Activated gamma-delta T cell (primary cell): ENCODE measurements at regions not wholly inside any gene's neighbourhood (a gene's known extent, or its start where the extent isn't known, plus 50 kb on each side); places are given as distances from the start of the nearest gene placed in this dataset.
"Not testable (repeated sequence)": the region's sequence is repeated elsewhere in the genome, so short reads cannot be mapped to it uniquely, and the experiment has no call there.

Experiments
- DNase-seq: peaks from one replicate; lab custom pipeline; 2025; lab: John Stamatoyannopoulos, UW

DNA sequence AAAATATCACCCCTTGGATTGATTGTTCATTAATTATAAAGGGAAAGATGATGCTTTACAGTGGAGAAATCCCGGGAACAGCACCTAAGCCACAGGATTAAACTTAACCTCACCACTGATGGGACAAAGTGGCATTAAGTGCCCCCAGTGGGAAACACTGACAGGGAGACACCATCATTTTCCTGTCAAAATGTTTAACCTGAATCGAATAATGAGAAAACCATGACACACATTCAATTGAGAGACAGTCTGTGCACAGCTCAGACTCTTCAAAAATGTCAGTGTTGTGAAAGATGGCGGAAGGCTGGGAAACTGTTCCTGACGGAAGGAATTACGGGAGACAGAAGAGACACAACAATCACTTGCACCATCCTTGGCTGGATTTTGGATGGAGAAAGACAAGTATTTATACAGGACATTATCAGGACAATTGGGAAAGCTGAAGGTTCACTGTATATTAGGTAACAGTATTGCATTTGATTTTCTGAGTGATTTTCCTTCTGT is 111.8 kb upstream of the ASB18 start:
- no peak for DNase-seq

DNA sequence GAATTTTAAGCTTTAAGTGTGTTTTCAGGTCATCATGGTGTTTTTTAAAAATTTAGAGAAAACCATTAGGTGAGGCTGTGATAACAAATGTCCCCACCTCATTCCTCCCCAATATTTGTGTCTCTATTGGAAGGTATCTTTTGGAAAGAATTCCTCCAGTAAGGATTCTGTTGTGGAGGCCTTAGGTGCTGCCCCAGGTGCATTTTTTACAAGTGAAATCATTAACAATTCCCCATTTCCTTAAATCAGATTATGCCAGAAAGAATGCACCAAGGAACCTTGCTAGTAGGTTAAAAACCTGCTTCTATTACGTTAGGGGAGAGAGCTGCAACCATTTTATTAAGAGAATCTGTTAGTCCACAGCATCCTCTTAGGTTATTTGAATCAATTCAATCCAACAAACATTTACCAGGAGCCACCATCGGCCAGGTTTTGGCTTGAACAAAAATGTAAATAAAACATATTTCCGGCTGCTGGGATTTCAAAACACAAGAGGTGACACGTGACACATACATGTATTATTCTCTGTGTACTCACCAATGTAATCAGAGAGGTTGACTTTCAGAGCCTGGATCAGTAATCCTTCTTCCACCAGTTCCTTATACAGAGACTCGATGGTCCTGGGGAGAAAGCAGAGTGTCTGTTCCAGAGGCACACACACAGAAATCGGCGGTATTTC is 112.5 kb upstream of the ASB18 start:
- DNase-seq, result no peak

DNA sequence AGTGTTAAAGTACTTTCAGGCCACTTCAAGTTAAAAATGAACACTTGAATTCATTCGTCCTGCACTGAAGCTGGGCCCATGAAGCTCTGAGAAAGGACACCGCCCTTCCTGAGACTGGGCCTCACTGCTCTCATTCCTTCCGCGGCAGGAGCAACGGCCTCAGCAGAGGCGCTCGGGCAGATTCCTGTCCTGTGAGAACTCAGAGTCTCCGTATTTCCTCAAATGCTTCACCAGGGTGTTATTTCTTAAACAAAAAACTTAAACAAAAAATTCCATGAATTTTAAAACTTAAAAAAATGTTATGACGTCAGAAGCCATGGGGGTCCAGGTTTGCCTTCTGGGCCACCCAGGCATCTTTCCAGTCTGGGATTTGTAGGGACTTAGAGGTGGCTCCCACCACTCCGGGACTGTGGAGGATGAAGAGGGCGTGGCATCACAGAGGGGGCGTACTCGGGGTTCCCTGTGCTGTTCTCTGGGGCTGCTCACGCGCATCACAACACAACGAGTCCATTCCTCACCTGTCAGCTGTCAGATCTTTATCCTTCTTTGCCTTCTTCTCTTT is 115.9 kb upstream of the ASB18 start:
- no peak for DNase-seq

DNA sequence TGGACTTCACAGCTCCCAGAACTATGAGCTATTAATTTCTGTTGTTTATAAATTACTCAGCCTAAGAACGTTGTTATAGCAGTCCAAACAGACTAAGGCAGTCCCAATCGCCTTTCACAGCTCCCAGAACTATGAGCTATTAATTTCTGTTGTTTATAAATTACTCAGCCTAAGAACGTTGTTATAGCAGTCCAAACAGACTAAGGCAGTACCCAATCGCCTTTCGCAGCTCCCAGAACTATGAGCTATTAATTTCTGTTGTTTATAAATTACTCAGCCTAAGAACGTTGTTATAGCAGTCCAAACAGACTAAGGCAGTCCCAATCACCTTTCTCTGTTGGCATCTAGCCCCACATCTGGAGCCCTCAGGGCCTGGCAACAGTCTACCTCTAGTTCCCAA is 117.0 kb upstream of the ASB18 start:
- not testable (repeated sequence) for DNase-seq

DNA sequence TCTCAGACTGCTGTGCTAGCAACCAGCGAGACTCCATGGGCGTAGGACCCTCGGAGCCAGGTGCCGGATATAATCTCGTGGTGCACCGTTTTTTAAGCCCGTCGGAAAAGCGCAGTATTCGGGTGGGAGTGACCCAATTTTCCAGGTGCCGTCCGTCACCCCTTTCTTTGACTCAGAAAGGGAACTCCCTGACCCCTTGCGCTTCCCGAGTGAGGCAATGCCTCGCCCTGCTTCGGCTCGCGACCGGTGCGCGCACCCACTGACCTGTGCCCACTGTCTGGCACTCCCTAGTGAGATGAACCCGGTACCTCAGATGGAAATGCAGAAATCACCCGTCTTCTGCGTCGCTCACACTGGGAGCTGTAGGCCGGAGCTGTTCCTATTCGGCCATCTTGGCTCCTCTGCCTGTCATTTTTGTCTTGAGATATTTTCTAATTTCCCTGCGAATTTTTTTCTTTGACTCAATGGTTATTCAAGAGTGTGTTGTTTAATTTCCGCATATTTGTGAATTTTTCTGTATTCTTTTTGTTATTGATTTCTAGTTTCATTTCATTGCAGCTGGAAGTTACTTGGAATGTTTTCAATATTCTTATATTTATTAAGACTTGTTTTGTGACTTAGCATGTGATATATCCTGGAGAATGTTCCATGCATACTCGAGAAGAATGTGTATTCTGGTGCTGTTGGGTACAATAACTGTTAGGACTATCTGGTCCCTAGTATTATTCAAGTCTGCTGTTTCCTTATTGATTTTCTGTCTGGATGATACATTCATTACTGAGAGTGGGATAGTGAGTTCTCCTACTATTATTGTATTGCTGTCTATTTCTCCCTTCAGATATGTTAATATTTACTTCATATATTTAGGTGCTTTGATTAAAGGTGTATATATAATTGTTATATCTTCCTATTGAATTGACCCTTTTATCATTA is 125.3 kb upstream of the ASB18 start:
- not testable (repeated sequence) for DNase-seq

DNA sequence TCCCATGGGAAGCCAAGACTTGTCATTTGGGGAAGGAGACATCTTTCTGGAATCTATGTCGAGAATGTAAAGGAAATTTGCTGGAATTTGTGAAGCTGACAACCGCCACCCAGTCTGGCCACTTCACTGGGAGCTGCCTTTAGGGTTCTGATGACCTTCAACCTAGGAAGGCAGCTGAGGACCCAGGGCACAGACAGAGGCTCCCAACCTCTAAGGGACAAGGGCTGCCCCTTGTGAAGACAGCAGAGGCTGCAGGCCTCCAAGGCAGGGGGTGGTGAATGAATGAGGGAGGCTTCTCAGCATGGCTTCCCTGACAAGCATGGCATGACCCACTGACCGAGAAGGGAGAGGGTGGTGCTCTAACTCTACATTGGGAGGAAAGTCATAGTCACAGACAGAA is 128.9 kb upstream of the ASB18 start:
- DNase-seq, result no peak

DNA sequence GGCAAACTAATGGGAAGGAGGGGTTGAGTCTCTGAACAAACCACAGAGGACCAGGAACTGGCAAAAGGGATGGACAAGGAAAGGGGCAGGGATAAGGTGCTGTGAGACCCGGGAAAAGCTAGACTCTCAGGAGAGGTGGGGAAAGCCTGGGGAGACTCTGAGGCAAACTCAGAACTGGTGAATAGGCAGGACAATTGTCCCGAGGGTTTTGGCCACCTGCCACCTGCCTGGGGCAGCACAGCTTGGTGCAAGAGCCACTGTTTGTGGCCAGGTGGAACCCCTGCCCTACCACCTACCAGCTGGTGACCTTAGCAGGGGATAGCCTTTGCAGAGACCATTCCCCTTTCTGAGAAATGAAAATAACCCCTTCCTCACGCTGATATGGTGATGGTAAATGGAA is 129.4 kb upstream of the ASB18 start:
- no peak for DNase-seq

DNA sequence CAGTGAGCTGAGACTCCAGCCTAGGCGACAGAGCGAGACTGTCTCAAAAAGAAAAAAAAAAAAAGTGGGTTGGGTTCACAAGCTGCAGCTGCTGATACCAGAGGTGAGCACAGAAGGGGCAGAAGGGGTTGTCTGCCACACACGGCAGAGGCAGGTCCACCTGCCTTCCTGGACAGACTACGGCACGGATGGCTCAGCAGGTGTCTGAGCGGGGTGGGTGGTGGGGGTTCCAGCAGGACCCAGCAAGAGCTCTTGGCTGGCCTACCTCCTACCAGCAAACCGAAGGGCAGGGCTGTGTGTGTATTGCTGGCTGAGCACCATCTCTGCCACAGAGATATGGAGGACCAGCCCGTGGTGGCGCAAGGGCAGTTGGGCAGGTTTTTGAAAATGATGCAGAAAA is 130.4 kb upstream of the ASB18 start:
- no peak for DNase-seq

DNA sequence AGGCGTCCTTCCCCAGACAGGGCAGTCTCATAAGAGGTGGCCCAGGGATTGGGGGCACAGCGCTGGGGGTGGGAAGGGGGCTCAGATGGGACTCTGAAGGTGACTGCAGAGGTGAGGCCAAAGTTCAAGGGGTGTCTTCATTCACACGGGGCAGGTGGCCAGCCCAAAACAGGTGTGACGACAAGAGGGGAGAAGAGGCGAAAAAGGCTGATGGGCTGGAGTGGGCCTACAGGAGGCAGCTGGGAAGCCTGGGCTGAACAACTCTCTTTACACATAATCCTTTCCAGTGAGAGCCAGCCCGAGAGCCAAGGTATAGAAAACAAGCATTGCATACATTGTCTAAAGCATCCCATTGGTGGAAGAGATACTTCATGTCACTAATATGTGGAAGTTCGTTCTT is 130.9 kb upstream of the ASB18 start:
- no peak for DNase-seq

DNA sequence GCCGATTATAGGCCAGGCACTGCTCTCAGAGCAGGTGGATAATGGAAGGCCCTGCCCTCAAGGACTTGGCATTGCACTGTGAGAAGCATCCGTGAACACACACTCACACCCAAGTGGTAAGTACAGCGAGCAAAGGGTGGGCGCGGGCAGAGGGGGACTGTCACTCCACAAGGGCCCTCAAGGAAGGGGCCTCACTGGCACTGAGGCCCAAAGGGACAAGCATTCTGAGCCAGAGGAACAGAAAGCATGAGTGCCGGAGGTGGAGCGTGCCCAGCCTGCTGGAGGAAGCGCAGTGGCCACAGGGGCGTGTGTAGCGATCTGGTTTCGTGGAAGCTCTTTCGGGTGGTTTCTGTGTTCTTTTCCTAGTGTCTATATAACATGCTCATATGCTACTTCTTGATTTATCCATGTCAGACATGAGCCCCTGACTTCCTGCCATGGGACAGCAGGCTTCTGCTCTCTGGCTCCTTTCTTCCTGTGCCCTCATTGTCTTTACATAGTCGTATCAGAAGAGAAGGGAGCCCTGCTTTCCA is 132.7 kb upstream of the ASB18 start:
- DNase-seq, result no peak

DNA sequence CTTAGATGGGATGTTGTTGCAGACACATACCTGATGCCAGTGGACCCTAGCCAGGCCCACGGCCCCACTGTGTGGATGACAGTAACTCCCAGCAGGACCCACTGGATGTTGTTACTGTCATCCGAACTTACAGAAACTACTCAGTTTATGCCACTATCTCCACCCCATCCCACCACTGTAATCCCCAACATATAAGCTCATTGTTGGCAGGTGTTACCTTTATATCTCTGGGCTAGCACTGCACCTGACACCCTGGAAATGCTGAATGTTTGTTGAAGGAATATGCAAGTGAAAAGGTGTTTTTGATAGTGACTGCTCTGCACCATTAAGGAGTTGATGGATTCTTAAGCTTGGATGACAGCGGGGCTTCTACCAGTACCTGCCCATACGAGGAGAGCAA is 133.5 kb upstream of the ASB18 start:
- DNase-seq, result no peak

DNA sequence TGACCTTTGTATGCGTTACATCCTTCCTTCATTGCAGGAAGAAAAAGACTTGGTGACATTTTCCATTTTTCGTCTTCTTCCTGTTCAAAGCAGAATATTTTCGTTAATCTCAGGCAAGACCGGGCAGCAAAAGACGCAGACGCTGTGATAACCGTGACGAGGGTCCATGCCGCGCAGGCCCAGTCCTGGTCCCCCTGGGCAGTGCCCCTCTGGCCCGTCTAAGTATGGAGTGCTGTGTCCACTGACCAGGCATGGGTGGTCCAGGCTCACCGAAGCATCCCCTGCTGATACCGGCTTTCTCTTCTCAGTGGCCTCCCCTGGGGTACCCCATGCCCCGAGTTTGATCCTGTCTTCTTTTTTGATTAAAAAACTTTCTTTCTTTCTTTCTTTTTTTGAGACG is 135.2 kb upstream of the ASB18 start:
- no peak for DNase-seq

DNA sequence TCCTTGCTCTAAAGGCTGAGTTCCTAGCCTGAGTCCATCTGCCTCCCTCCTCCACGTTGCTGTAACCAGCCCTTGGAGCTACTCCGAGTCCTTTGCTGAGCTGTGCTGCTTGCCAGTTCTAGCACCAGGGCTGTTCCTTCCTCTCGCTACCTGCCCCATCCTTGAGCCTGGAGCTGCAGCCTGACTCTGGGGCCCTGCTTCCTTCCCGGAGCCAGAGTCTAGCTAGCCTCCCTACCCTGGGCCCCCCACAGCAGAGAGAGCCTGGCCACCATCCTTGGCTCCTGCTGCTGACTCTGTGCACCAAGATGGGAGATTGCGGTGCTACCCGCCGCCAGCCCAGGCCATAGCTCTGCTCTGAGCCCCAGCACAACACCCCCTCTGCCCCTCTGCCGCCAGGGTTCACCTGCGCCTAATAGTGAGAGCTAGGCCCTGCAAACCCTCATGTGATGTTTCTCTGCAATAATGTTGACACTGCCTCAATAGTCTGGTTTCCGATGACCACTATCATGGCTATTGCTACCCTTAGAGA is 135.9 kb upstream of the ASB18 start:
- no peak for DNase-seq

DNA sequence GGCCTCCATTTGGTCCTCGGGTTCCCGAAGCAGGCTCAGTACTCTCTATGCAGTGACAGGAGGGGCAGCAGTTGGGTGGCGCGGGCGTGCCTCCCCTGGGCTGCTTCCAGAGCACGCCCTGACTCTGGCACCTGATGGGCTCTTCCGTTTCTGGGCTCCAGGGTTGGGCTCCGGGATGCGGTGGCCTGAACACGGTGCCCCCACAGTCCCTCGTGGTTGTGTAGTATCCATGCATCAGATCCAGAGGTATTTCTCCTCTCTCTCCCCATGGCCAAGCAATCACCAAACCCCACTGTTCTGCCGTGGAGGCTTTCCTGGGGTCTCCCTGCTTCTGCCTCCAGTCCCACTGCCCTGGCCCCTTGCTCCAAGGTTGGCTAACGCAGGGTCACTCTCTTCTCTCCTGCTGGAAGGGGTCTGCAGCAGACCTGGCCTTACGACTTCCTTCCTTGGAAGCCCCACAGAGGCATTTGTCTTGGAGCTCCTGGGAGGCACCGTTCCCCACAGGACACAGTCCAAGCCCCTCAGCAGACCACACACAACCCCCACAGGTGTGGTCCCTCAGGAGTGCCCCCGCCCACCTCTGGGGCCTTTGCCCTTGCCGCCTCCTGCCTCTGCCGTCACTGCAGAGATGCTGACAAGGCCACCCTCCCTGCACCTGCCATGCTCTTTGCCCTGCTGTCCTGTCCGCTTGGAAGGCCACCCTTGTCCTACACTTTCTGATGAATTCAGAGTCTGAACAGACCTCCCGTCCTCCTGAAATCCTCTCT is 136.6 kb upstream of the ASB18 start:
- DNase-seq, result no peak

DNA sequence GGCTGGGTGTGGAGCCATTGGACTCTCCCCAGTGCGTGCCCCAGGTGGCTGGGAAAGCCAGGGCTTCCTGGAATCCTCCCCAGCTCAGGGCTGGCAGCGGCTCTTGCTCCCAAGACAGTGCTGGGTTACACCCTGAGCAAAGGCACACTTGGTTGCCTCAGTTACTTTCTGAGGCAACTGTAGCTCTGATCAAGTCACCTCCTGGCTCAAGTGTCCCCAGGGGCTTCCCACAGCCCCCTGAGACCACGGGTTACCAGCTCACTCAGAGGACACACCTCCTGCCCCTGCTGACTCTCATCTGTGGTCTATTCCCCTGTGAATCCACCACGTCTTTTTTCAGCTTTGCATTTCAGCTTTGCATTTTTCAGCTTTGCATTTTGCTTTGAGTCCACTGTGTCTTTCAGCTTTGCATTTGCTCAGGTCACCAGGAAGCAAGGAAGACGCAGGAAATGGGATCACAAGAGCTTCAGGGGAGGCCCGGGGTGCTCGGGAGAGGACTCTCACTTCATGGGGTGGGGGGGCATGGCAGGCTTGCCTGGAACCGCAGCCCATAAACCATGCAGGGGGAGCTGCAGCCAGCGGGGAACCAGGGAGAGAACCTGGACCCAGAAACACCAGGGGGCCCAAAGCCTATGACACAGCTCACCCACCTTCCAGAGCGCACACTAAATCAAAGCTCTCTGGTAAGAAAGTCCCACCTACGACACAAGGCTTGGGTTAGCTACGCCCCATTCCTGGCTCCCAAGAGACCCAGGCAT is 138.0 kb upstream of the ASB18 start:
- no peak for DNase-seq

DNA sequence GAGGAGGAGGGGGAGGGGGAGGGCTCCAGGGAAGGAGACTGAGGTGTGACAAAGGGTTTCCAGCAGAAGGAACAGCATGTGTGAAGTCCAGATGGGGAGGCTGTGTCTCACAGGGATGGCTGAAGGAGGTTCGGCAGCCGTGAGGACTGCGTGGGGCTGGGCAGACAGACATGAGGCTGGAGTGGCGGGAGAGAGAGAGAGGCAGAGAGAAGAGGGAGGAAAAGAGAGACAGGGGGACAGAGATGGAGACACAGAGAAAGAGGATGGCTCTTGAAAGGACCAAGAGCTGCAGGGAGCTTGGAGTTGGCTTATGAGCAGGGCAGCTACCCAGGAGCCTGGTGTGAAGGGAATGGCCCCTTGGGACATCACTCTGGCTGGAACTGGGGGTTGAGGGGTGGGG is 138.9 kb upstream of the ASB18 start:
- DNase-seq, result no peak

DNA sequence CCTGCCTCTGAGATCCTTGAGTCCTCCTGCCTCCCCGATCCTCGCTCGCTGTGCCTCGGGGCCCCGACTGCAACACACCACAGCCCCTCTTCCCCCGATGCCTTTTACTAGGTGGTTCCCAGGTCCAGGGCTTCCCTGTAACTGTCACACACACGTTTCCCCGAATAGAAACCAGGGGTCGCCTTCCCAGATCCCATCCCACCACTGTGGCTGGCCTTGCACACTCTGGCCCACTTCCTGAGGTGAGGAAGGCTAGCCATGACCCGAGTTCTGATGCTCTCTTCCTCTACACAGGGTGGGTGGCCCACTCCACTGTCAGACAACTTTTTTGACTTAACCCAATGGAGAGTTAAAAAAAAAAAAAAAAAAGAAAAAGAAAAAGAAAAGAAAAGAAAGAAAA is 139.6 kb upstream of the ASB18 start:
- DNase-seq, result no peak

DNA sequence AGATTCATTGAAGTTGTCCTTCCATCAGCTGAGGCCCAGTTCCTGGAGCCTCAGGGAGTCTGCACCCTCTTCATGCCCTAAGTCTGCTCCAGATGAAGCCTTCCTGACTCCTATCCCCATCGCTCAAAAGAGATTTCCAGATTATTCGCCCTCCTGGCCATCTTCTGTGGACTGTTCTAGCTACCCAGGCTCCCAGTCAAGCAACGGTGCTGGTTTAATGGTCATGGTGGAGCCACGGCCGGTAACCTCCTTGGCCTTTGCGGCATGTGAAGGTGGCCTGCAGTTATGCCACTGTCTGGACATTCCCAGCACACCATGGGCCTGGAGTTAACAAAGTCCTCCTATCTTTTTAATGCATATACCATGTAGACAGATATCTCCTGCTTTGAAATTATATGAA is 140.1 kb upstream of the ASB18 start:
- DNase-seq, result no peak

DNA sequence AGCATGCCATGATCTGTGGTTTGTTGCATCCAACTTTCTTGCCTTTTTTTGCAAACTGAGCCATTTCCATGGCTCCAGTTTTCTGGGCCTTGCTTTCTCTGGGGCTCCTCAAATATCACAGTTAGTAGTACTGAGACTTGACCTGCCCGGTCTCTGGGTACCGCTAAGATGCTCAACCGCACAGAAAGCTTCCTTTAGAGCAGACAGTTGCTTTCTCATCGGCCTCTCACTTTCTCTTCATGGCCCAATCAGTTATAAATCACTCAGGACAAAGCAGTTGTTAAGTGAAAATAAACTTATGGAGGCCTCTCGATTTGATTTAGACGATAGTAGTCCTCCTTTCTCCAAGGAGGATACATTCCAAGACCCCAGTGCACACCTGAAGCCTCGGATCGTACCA is 141.2 kb upstream of the ASB18 start:
- DNase-seq, result no peak

DNA sequence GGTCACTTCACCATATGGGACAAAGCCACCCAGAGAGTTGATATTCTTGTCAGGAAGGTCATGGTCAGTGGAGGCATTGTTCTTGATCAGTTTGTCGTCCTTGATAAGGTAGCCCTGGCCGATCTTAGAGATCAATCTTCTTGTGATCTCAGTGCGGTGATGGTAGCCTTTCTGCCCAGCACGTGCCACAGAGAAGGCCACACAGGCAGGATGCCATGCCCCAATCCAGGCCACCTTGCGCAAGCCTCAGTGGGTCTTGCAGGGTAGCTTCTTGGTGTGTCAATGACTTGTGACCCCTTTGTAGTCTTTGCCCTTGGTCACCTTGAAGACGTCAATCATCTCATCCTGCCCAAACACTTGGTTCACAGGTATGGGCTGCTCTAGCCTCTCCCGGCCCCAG is 143.9 kb upstream of the ASB18 start:
- DNase-seq, result no peak

DNA sequence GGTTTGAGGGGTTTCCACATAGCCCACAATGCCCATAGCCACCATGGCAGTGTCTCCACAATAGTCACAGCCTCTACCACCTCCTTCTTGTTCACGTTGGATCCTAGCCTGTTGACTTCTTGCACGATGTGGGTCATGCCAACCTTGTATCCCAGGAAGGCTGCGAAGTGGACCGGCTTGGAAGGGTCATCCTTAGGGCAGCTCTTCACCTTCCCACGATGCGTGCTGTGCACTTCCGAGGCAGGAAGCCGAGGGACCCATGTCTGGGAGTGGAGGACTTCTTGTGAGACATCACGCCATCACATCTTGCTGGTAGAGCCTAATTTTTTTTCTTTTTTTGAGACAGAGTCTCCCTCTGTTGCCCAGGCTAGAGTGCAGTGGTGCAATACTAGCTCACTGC is 144.6 kb upstream of the ASB18 start:
- DNase-seq, result no peak
